Chondrocyte (in vitro differentiated cells): ENCODE measurements at regions not wholly inside any gene's neighbourhood (a gene's known extent, or its start where the extent isn't known, plus 50 kb on each side); places are given as distances from the start of the nearest gene placed in this dataset.

Source experiments
- DNase-seq: peaks from one replicate; pipeline ENCODE4 v3.0.0; 2021; ENCODE audit warnings: mixed read lengths, low spot score
- H3K27ac Mint-ChIP-seq: one replicate; pipeline ENCODE4 v1.8.0; 2021; ENCODE audit warnings: mild to moderate bottlenecking, moderate library complexity, mixed read lengths; ENCODE audit not compliant: unreplicated experiment
- H3K27me3 Mint-ChIP-seq: 2 replicates; pipeline ENCODE4 v1.8.0; 2021; ENCODE audit warnings: low read depth, mixed read lengths
- H3K36me3 Mint-ChIP-seq: 2 replicates; pipeline ENCODE4 v1.8.0; 2021; ENCODE audit warnings: low read depth, mixed read lengths
- H3K4me1 Mint-ChIP-seq: 2 replicates; pipeline ENCODE4 v1.8.0; 2021; ENCODE audit warnings: low read depth, mild to moderate bottlenecking, mixed read lengths
- H3K4me3 Mint-ChIP-seq: one replicate; pipeline ENCODE4 v1.8.0; 2021; ENCODE audit warnings: mild to moderate bottlenecking, moderate library complexity, mixed read lengths; ENCODE audit not compliant: unreplicated experiment
- H3K9me3 Mint-ChIP-seq: 2 replicates; pipeline ENCODE4 v1.8.0; 2021; ENCODE audit warnings: low read depth, mixed read lengths
- CTCF ChIP-seq: fragments of 200-600 bp; sonication (generic); IDR thresholded peaks from 2 replicates; pipeline ENCODE4 v1.5.0; 2021; ENCODE audit warnings: antibody characterized with exemption, mild to moderate bottlenecking, moderate library complexity

GRCh38 chr12:128098730-128099129 lies 168.2 kb upstream of the TMEM132C start:
- Mint-ChIP-seq H3K4me1 (peaks cover 6% of the 10 kb centered on the region), H3K36me3 (no peaks in the 10 kb centered on the region), H3K27me3 (peaks cover 15% of the 10 kb centered on the region), H3K4me3 (no peak overlapping the region), H3K27ac (no peak overlapping the region), H3K9me3 (peaks cover 12% of the 10 kb centered on the region)
- TF ChIP-seq CTCF = no peak
- DNase-seq = no peak

- no peaks in the 10 kb centered on the region for H3K36me3 Mint-ChIP-seq
- DNase-seq = no peak
- H3K9me3 Mint-ChIP-seq = peaks cover 12% of the 10 kb centered on the region
- H3K4me1 Mint-ChIP-seq = peaks cover 6% of the 10 kb centered on the region
- no peak overlapping the region for H3K27ac Mint-ChIP-seq
- no peak for TF ChIP-seq CTCF
- no peak overlapping the region for H3K4me3 Mint-ChIP-seq
- peaks cover 9% of the 10 kb centered on the region for H3K27me3 Mint-ChIP-seq
Observed at GRCh38 chr12:128103152-128103551, 163.8 kb upstream of the TMEM132C start.

GRCh38 chr12:128109236-128109635 lies 157.7 kb upstream of the TMEM132C start:
- H3K9me3 Mint-ChIP-seq = peaks cover 3% of the 10 kb centered on the region
- no peak overlapping the region for H3K4me3 Mint-ChIP-seq
- DNase-seq = no peak
- no peak overlapping the region for H3K27ac Mint-ChIP-seq
- H3K4me1 Mint-ChIP-seq = no peaks in the 10 kb centered on the region
- H3K36me3 Mint-ChIP-seq = no peaks in the 10 kb centered on the region
- peaks cover 2% of the 10 kb centered on the region for H3K27me3 Mint-ChIP-seq
- TF ChIP-seq CTCF = no peak

- Mint-ChIP-seq H3K4me3 (no peak overlapping the region), H3K36me3 (no peaks in the 10 kb centered on the region), H3K4me1 (no peaks in the 10 kb centered on the region), H3K27me3 (peaks cover 2% of the 10 kb centered on the region), H3K27ac (no peak overlapping the region), H3K9me3 (peaks cover 4% of the 10 kb centered on the region)
- no peak for TF ChIP-seq CTCF
- DNase-seq = no peak
Observed at GRCh38 chr12:128109636-128110035, 157.3 kb upstream of the TMEM132C start.

GRCh38 chr12:128111333-128111732 lies 155.6 kb upstream of the TMEM132C start:
- H3K9me3 Mint-ChIP-seq = peaks cover 4% of the 10 kb centered on the region
- H3K36me3 Mint-ChIP-seq = no peaks in the 10 kb centered on the region
- TF ChIP-seq CTCF = no peak
- DNase-seq = no peak
- H3K27ac Mint-ChIP-seq = no peak overlapping the region
- H3K4me1 Mint-ChIP-seq = no peaks in the 10 kb centered on the region
- H3K4me3 Mint-ChIP-seq = no peak overlapping the region
- H3K27me3 Mint-ChIP-seq = peaks cover 2% of the 10 kb centered on the region
